Suprapubic skin (tissue), 4 donors: ENCODE measurements at regions not wholly inside any gene's neighbourhood (a gene's known extent, or its start where the extent isn't known, plus 50 kb on each side); places are given as distances from the start of the nearest gene placed in this dataset.

ENCODE experiments used
- DNase-seq, 2 donors: peaks; one replicate each; pipeline ENCODE4 v3.0.0-alpha.2; 2019; ENCODE audit warnings: low spot score in 2 of 2
- H3K27ac ChIP-seq: fragments of 200-600 bp; sonication (generic); one replicate; pipeline ENCODE4 v1.5.1; 2019
- H3K27me3 ChIP-seq: fragments of 200-600 bp; sonication (generic); one replicate; pipeline ENCODE4 v1.5.1; 2019
- H3K36me3 ChIP-seq: fragments of 200-600 bp; sonication (generic); one replicate; pipeline ENCODE4 v1.5.1; 2019
- H3K4me1 ChIP-seq: fragments of 200-600 bp; sonication (generic); one replicate; pipeline ENCODE4 v1.5.1; 2019
- H3K4me3 ChIP-seq: fragments of 200-600 bp; sonication (generic); one replicate; pipeline ENCODE4 v1.5.1; 2019; ENCODE audit warnings: mild to moderate bottlenecking
- H3K9me3 ChIP-seq: fragments of 200-600 bp; sonication (generic); one replicate; pipeline ENCODE4 v1.5.1; 2019
- EP300 ChIP-seq: sonication (generic); formaldehyde crosslinking; IDR thresholded peaks from one replicate; pipeline ENCODE4 v1.6.1; 2017; ENCODE audit warnings: antibody characterized with exemption
- POLR2A ChIP-seq, 2 donors: fragments of 450-650 bp; IDR thresholded peaks; one replicate each; pipeline ENCODE4 v1.6.1; 2017; ENCODE audit warnings: antibody characterized with exemption in 2 of 2, mild to moderate bottlenecking in 2 of 2, moderate library complexity in 2 of 2
- POLR2AphosphoS5 ChIP-seq, 3 donors: sonication (generic); formaldehyde crosslinking; IDR thresholded peaks; one replicate each; pipeline ENCODE4 v1.6.1; 2017; ENCODE audit warnings: antibody characterized with exemption in 3 of 3
- WGBS: methylation state at CpG from one replicate; pipeline ENCODE4 v1.1.5; 2018; 5-methylcytosine and 5-hydroxymethylcytosine counted together
- TF ChIP-seq, protein P1 (sequence below), 2 donors: fragments of 200-600 bp in 1 of 2; fragments of 450-650 bp in 1 of 2; sonication (generic) in 1 of 2; IDR thresholded peaks; one replicate each; pipeline ENCODE4 v1.5.1; 2016 to 2019; ENCODE audit warnings: antibody characterized with exemption in 2 of 2, mild to moderate bottlenecking in 1 of 2, moderate library complexity in 1 of 2

- Histone ChIP-seq H3K4me3 (no peak overlapping the region), H3K27me3 (no peaks in the 10 kb centered on the region), H3K27ac (no peak overlapping the region), H3K9me3 (no peaks in the 10 kb centered on the region), H3K36me3 (no peaks in the 10 kb centered on the region), H3K4me1 (no peaks in the 10 kb centered on the region)
- 80% methylated on average over 1 of the region's 1 CpG for WGBS
- DNase-seq, result no peak
- TF ChIP-seq EP300, result no peak
- no peak for TF ChIP-seq POLR2AphosphoS5 (IDR thresholded peaks at IDR 0.05)
- TF ChIP-seq POLR2A (IDR thresholded peaks at IDR 0.05), result no peak
- TF ChIP-seq, protein P1, sequence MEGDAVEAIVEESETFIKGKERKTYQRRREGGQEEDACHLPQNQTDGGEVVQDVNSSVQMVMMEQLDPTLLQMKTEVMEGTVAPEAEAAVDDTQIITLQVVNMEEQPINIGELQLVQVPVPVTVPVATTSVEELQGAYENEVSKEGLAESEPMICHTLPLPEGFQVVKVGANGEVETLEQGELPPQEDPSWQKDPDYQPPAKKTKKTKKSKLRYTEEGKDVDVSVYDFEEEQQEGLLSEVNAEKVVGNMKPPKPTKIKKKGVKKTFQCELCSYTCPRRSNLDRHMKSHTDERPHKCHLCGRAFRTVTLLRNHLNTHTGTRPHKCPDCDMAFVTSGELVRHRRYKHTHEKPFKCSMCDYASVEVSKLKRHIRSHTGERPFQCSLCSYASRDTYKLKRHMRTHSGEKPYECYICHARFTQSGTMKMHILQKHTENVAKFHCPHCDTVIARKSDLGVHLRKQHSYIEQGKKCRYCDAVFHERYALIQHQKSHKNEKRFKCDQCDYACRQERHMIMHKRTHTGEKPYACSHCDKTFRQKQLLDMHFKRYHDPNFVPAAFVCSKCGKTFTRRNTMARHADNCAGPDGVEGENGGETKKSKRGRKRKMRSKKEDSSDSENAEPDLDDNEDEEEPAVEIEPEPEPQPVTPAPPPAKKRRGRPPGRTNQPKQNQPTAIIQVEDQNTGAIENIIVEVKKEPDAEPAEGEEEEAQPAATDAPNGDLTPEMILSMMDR (IDR thresholded peaks at IDR 0.05), result no peak
Measured at GRCh38 chr4:144384408-144384807, 243.9 kb upstream of the GYPA start.

DNA sequence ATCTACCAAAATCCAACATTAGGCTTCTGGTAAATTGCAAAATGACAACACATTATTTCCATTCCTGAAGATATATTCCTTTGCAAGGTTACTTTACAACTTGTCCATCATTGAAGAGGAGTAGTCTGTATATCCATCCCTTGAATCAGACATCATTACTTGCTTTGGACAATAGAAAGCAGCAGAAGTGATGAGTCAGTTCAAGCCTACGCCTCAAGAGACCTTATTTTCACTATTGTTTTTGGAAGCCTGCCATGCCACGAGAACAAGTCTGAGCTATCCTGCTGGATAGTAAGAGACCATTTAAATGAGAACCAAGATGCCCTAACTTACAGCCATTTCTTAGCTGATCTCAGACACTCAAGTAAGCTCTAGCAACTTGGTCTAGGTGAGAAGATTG lies 246.0 kb upstream of the HHIP start:
- H3K27me3 ChIP-seq, result no peaks in the 10 kb centered on the region
- no peaks in the 10 kb centered on the region for H3K9me3 ChIP-seq
- no peaks in the 10 kb centered on the region for H3K36me3 ChIP-seq
- H3K27ac ChIP-seq, result no peak overlapping the region
- TF ChIP-seq POLR2AphosphoS5 (IDR thresholded peaks at IDR 0.05) (no peak), POLR2A (IDR thresholded peaks at IDR 0.05) (no peak), EP300 (no peak)
- TF ChIP-seq, protein P1 (IDR thresholded peaks at IDR 0.05), result no peak
- 18% methylated on average over 2 of the region's 2 CpGs for WGBS
- no peak overlapping the region for H3K4me3 ChIP-seq
- no peaks in the 10 kb centered on the region for H3K4me1 ChIP-seq
- DNase-seq, result no peak

GRCh38 chr4:144402176-144402575 lies 243.8 kb upstream of the HHIP start:
- no peaks in the 10 kb centered on the region for H3K27me3 ChIP-seq
- no peak overlapping the region for H3K4me3 ChIP-seq
- no peaks in the 10 kb centered on the region for H3K36me3 ChIP-seq
- no peak for DNase-seq
- no peaks in the 10 kb centered on the region for H3K4me1 ChIP-seq
- TF ChIP-seq POLR2AphosphoS5 (IDR thresholded peaks at IDR 0.05) (no peak), POLR2A (IDR thresholded peaks at IDR 0.05) (no peak), EP300 (no peak)
- TF ChIP-seq, protein P1 (IDR thresholded peaks at IDR 0.05), result no peak
- no peak overlapping the region for H3K27ac ChIP-seq
- no peaks in the 10 kb centered on the region for H3K9me3 ChIP-seq
- 88% methylated on average over 2 of the region's 2 CpGs for WGBS

DNA sequence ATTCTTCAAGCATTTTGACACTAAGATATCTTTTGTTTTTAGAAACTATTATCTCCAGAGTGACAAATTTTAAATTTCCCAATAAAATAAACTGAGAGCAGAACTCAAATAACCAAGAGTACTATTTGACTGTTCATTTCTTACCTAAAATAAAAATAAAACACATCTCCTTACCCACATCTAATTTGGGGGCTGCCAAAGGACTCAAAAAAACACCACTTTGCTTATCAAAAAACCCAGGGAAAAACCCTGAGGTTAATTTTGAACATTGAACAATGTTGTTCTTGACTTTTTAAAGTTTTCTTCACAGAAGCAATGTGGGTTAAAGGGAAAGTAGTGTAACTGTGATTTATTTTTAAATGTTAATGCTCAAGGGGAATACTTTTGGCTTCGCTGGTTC lies 243.0 kb upstream of the HHIP start:
- Histone ChIP-seq H3K27ac (no peak overlapping the region), H3K27me3 (no peaks in the 10 kb centered on the region), H3K9me3 (no peaks in the 10 kb centered on the region), H3K4me1 (no peaks in the 10 kb centered on the region), H3K4me3 (no peak overlapping the region), H3K36me3 (no peaks in the 10 kb centered on the region)
- WGBS, result 62% methylated on average over 1 of the region's 1 CpG
- no peak for TF ChIP-seq POLR2A (IDR thresholded peaks at IDR 0.05)
- no peak for TF ChIP-seq EP300
- TF ChIP-seq POLR2AphosphoS5 (IDR thresholded peaks at IDR 0.05), result no peak
- TF ChIP-seq, protein P1 (IDR thresholded peaks at IDR 0.05), result no peak
- no peak for DNase-seq

GRCh38 chr4:144403893-144404292 lies 242.1 kb upstream of the HHIP start:
- H3K27ac ChIP-seq, result no peak overlapping the region
- no peaks in the 10 kb centered on the region for H3K9me3 ChIP-seq
- H3K36me3 ChIP-seq, result no peaks in the 10 kb centered on the region
- H3K4me3 ChIP-seq, result no peak overlapping the region
- no peak for DNase-seq
- TF ChIP-seq POLR2AphosphoS5 (IDR thresholded peaks at IDR 0.05) (no peak), EP300 (no peak), POLR2A (IDR thresholded peaks at IDR 0.05) (no peak)
- TF ChIP-seq, protein P1 (IDR thresholded peaks at IDR 0.05), result no peak
- no peaks in the 10 kb centered on the region for H3K4me1 ChIP-seq
- H3K27me3 ChIP-seq, result no peaks in the 10 kb centered on the region
- 56% methylated on average over 1 of the region's 1 CpG for WGBS
